NCI-H2227 treated with DMSO at 0.1 percent for 48 hours (cell line): ENCODE measurements at regions not wholly inside any gene's neighbourhood (a gene's known extent, or its start where the extent isn't known, plus 50 kb on each side); places are given as distances from the start of the nearest gene placed in this dataset.
A peak's percentile ranks its signal among the peaks of the same experiment; 100 is the strongest.

Source experiments
- DNase-seq: peaks from one replicate; lab custom pipeline; 2025; lab: John Stamatoyannopoulos, UW

GRCh38 chr7:135828604-135829003 lies 80.0 kb upstream of the FAM180A start:
- DNase-seq = peak; percentile 47

GRCh38 chr7:135827391-135827790 lies 78.8 kb upstream of the FAM180A start:
- DNase-seq = no peak

- DNase-seq = no peak
These were observed 76.8 kb upstream of the FAM180A start for GRCh38 chr7:135825406-135825805.

GRCh38 chr7:135822376-135822775 lies 73.8 kb upstream of the FAM180A start:
- DNase-seq = no peak

- DNase-seq = no peak
These were observed 69.0 kb upstream of the FAM180A start for GRCh38 chr7:135817583-135817982.

- no peak for DNase-seq
These were observed 66.4 kb upstream of the FAM180A start for GRCh38 chr7:135815033-135815432.

GRCh38 chr7:135812148-135812547 lies 63.5 kb upstream of the FAM180A start:
- no peak for DNase-seq

- DNase-seq = no peak
These were observed 62.9 kb upstream of the FAM180A start for GRCh38 chr7:135811506-135811905.

GRCh38 chr7:135808206-135808605 lies 59.6 kb upstream of the FAM180A start:
- no peak for DNase-seq

- no peak for DNase-seq
These were observed 54.5 kb upstream of the FAM180A start for GRCh38 chr7:135803143-135803542.

GRCh38 chr7:135802697-135803096 lies 54.1 kb upstream of the FAM180A start:
- DNase-seq = no peak

- DNase-seq = no peak
These were observed 53.3 kb upstream of the FAM180A start for GRCh38 chr7:135801877-135802276.

- peak; percentile 69 for DNase-seq
These were observed 52.6 kb upstream of the FAM180A start for GRCh38 chr7:135801045-135801693.

- no peak for DNase-seq
These were observed 51.9 kb upstream of the FAM180A start for GRCh38 chr7:135800560-135800959.

- DNase-seq = no peak
These were observed 51.3 kb upstream of the FAM180A start for GRCh38 chr7:135799881-135800280.
